ENCODE measurements at regions not wholly inside any gene's neighbourhood (a gene's known extent, or its start where the extent isn't known, plus 50 kb on each side); places are given as distances from the start of the nearest gene placed in this dataset.

DNA sequence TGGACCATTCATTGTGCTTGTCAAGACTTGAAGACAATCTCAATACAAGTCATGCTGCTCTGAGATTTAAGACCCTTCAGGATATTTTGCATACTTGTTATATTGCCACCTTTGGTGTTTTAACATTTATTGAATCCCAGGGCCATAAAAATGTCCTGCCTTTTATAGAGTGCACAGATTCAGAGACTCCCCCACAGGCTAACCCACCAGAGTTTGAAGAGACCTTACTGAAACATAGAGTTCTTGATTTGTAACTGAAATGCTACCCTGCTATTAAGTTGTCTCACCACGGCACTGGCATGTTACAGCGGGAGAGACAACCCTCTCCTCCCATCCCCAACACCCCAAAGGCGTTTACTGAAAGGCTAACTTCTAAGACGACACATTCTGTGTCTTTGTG is 313.9 kb upstream of the USP24 start (continued):
- TF ChIP-seq, protein P1, sequence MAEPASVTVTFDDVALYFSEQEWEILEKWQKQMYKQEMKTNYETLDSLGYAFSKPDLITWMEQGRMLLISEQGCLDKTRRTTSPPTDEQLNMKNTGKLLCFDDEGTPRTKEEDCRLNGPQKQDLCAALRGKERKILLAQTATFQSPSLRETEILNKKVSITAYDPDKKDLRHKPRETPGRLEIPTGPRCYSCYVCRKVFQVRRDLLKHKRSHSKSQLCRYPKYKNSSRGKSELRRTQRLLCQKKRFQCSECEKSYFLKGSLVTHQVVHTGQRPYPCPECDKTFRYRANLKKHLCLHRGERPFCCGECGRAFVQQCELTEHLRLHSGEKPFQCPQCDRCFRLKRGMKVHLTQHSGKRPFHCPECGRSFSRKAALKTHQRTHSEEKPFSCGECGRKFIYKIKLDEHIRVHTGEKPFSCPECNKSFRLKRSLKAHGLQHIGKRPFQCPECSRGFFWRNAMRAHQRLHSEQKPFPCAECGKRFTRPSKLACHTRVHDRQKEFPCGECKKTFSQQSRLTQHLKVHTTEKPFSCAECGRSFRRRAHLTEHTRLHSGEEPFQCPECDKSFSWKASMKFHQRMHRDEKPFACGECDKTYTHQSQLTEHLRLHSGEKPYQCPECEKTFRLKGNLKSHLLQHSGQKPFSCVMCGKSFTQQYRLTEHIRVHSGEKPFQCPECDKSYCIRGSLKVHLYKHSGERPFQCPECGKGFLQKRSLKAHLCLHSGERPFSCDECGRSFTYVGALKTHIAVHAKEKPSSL (CRISPR knock-in tag; conservative IDR thresholded peaks at IDR 0.05), result no peak
- TF ChIP-seq TEAD1 (CRISPR knock-in tag; IDR thresholded peaks at IDR 0.05), result no peak
- TF ChIP-seq, protein P2, sequence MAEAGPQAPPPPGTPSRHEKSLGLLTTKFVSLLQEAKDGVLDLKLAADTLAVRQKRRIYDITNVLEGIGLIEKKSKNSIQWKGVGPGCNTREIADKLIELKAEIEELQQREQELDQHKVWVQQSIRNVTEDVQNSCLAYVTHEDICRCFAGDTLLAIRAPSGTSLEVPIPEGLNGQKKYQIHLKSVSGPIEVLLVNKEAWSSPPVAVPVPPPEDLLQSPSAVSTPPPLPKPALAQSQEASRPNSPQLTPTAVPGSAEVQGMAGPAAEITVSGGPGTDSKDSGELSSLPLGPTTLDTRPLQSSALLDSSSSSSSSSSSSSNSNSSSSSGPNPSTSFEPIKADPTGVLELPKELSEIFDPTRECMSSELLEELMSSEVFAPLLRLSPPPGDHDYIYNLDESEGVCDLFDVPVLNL (CRISPR knock-in tag; IDR thresholded peaks at IDR 0.05; ENCODE audit: borderline replicate concordance, low read depth), result no peak
- TF ChIP-seq, protein P3, sequence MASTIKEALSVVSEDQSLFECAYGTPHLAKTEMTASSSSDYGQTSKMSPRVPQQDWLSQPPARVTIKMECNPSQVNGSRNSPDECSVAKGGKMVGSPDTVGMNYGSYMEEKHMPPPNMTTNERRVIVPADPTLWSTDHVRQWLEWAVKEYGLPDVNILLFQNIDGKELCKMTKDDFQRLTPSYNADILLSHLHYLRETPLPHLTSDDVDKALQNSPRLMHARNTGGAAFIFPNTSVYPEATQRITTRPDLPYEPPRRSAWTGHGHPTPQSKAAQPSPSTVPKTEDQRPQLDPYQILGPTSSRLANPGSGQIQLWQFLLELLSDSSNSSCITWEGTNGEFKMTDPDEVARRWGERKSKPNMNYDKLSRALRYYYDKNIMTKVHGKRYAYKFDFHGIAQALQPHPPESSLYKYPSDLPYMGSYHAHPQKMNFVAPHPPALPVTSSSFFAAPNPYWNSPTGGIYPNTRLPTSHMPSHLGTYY (CRISPR knock-in tag; IDR thresholded peaks at IDR 0.05), result no peak
- TF ChIP-seq, protein P4, sequence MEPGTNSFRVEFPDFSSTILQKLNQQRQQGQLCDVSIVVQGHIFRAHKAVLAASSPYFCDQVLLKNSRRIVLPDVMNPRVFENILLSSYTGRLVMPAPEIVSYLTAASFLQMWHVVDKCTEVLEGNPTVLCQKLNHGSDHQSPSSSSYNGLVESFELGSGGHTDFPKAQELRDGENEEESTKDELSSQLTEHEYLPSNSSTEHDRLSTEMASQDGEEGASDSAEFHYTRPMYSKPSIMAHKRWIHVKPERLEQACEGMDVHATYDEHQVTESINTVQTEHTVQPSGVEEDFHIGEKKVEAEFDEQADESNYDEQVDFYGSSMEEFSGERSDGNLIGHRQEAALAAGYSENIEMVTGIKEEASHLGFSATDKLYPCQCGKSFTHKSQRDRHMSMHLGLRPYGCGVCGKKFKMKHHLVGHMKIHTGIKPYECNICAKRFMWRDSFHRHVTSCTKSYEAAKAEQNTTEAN (CRISPR knock-in tag; IDR thresholded peaks at IDR 0.05), result no peak
- TF ChIP-seq, protein P5, sequence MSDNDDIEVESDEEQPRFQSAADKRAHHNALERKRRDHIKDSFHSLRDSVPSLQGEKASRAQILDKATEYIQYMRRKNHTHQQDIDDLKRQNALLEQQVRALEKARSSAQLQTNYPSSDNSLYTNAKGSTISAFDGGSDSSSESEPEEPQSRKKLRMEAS (CRISPR knock-in tag; IDR thresholded peaks at IDR 0.05), result no peak
- no peak for TF ChIP-seq GRHL2 (CRISPR knock-in tag; IDR thresholded peaks at IDR 0.05; ENCODE audit: insufficient replicate concordance, severe bottlenecking)
- no peak for TF ChIP-seq RELA (CRISPR knock-in tag; IDR thresholded peaks at IDR 0.05; ENCODE audit: borderline replicate concordance)
- TF ChIP-seq, protein P6, sequence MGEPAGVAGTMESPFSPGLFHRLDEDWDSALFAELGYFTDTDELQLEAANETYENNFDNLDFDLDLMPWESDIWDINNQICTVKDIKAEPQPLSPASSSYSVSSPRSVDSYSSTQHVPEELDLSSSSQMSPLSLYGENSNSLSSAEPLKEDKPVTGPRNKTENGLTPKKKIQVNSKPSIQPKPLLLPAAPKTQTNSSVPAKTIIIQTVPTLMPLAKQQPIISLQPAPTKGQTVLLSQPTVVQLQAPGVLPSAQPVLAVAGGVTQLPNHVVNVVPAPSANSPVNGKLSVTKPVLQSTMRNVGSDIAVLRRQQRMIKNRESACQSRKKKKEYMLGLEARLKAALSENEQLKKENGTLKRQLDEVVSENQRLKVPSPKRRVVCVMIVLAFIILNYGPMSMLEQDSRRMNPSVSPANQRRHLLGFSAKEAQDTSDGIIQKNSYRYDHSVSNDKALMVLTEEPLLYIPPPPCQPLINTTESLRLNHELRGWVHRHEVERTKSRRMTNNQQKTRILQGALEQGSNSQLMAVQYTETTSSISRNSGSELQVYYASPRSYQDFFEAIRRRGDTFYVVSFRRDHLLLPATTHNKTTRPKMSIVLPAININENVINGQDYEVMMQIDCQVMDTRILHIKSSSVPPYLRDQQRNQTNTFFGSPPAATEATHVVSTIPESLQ (CRISPR knock-in tag; IDR thresholded peaks at IDR 0.05), result no peak

DNA sequence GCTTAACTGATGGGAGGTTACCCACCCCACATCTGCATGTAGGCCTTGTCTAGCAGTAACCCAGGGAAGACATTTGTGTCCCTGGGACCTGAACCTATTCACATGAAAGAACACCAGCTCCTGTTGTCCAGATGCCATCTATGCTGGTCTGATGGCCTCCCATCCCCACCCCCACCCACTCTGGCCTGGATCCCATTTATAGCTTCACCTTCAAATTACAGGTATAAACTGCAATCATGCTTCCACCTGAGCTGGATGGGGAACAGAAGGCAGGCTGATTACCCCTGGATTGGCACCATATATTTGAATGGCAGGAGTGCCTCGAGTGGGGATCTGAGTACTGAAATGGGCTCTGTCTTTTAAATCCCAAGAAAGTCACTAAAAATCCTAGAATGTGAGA is 312.7 kb upstream of the USP24 start:
- H3K27ac Mint-ChIP-seq, result no peak overlapping the region
- H3K9me3 Mint-ChIP-seq, result no peaks in the 10 kb centered on the region
- H3K27me3 Mint-ChIP-seq (ENCODE audit: low read depth), result no peaks in the 10 kb centered on the region; the same call in 1 of the 2 replicates
- H3K4me1 Mint-ChIP-seq, result peaks cover 11% of the 10 kb centered on the region
- H3K4me3 Mint-ChIP-seq, result no peak overlapping the region
- ATAC-seq (no peak), DNase-seq (ENCODE audit: low spot score) (no peak)
- ChIA-PET POLR2A (interaction anchor here (0.6 kb wide), 1 partner anchor 10 kb away, joined by 4 read pairs; no protein-coding TSS in a partner anchor), CTCF (no interaction called here)
- no peaks in the 10 kb centered on the region for H3K36me3 Mint-ChIP-seq
- TF ChIP-seq, protein P7, sequence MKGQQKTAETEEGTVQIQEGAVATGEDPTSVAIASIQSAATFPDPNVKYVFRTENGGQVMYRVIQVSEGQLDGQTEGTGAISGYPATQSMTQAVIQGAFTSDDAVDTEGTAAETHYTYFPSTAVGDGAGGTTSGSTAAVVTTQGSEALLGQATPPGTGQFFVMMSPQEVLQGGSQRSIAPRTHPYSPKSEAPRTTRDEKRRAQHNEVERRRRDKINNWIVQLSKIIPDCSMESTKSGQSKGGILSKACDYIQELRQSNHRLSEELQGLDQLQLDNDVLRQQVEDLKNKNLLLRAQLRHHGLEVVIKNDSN (CRISPR knock-in tag; IDR thresholded peaks at IDR 0.05), result no peak
- no peak for TF ChIP-seq TP53 (CRISPR knock-in tag; IDR thresholded peaks at IDR 0.05)
- no peak for TF ChIP-seq HMGA2 (CRISPR knock-in tag; IDR thresholded peaks at IDR 0.05)
- TF ChIP-seq CBFB (CRISPR knock-in tag; IDR thresholded peaks at IDR 0.05; ENCODE audit: low read depth), result no peak
- no peak for TF ChIP-seq MYBL2 (CRISPR knock-in tag; IDR thresholded peaks at IDR 0.05)
- no peak for TF ChIP-seq ATF1 (CRISPR knock-in tag; IDR thresholded peaks at IDR 0.05)
- TF ChIP-seq, protein P8, sequence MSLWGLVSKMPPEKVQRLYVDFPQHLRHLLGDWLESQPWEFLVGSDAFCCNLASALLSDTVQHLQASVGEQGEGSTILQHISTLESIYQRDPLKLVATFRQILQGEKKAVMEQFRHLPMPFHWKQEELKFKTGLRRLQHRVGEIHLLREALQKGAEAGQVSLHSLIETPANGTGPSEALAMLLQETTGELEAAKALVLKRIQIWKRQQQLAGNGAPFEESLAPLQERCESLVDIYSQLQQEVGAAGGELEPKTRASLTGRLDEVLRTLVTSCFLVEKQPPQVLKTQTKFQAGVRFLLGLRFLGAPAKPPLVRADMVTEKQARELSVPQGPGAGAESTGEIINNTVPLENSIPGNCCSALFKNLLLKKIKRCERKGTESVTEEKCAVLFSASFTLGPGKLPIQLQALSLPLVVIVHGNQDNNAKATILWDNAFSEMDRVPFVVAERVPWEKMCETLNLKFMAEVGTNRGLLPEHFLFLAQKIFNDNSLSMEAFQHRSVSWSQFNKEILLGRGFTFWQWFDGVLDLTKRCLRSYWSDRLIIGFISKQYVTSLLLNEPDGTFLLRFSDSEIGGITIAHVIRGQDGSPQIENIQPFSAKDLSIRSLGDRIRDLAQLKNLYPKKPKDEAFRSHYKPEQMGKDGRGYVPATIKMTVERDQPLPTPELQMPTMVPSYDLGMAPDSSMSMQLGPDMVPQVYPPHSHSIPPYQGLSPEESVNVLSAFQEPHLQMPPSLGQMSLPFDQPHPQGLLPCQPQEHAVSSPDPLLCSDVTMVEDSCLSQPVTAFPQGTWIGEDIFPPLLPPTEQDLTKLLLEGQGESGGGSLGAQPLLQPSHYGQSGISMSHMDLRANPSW (CRISPR knock-in tag; conservative IDR thresholded peaks at IDR 0.05; ENCODE audit: low read depth), result no peak
- no peak for TF ChIP-seq SOX15 (CRISPR knock-in tag; IDR thresholded peaks at IDR 0.05)
- TF ChIP-seq ETV6 (CRISPR knock-in tag; IDR thresholded peaks at IDR 0.05), result no peak
- TF ChIP-seq, protein P9, sequence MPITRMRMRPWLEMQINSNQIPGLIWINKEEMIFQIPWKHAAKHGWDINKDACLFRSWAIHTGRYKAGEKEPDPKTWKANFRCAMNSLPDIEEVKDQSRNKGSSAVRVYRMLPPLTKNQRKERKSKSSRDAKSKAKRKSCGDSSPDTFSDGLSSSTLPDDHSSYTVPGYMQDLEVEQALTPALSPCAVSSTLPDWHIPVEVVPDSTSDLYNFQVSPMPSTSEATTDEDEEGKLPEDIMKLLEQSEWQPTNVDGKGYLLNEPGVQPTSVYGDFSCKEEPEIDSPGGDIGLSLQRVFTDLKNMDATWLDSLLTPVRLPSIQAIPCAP (CRISPR knock-in tag; IDR thresholded peaks at IDR 0.05), result no peak
- TF ChIP-seq, protein P10, sequence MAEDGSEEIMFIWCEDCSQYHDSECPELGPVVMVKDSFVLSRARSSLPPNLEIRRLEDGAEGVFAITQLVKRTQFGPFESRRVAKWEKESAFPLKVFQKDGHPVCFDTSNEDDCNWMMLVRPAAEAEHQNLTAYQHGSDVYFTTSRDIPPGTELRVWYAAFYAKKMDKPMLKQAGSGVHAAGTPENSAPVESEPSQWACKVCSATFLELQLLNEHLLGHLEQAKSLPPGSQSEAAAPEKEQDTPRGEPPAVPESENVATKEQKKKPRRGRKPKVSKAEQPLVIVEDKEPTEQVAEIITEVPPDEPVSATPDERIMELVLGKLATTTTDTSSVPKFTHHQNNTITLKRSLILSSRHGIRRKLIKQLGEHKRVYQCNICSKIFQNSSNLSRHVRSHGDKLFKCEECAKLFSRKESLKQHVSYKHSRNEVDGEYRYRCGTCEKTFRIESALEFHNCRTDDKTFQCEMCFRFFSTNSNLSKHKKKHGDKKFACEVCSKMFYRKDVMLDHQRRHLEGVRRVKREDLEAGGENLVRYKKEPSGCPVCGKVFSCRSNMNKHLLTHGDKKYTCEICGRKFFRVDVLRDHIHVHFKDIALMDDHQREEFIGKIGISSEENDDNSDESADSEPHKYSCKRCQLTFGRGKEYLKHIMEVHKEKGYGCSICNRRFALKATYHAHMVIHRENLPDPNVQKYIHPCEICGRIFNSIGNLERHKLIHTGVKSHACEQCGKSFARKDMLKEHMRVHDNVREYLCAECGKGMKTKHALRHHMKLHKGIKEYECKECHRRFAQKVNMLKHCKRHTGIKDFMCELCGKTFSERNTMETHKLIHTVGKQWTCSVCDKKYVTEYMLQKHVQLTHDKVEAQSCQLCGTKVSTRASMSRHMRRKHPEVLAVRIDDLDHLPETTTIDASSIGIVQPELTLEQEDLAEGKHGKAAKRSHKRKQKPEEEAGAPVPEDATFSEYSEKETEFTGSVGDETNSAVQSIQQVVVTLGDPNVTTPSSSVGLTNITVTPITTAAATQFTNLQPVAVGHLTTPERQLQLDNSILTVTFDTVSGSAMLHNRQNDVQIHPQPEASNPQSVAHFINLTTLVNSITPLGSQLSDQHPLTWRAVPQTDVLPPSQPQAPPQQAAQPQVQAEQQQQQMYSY (CRISPR knock-in tag; IDR thresholded peaks at IDR 0.05), result no peak
